ENCODE measurements at regions not wholly inside any gene's neighbourhood (a gene's known extent, or its start where the extent isn't known, plus 50 kb on each side); places are given as distances from the start of the nearest gene placed in this dataset.

DNA sequence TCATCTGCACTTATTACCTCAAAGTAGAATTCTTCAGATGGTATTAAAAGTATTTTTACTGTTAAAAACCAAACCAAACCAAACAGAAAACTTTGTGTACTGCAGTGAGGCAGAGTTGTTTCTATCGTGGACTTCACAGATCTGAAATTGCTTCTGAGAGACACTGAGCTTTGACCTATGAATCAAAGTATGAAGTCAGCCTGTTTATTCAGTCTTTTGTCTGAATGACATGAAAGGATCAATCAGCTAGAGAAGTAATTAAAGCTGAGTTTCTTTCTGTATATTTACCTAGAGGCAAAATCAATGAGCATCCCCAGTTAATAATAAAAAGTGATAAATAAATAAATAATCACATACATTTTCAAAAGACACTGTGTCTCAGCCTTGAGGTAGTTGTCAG, 2121.0 kb downstream of the PCDH7 start:
- POLR2A ChIA-PET = interaction anchor here (0.6 kb wide), 1 partner anchor 18 kb away, joined by 3 read pairs; no protein-coding TSS in a partner anchor
- CTCF ChIA-PET = no interaction called here
- Histone ChIP-seq H3K4me3 (ENCODE audit: low read depth in 2 of 2, low read length in 2 of 2) (no peak overlapping the region), H3K4me1 (ENCODE audit: control insufficient read depth, insufficient read depth, low read length) (no peaks in the 10 kb centered on the region), H3K27me3 (ENCODE audit: control insufficient read depth, insufficient read depth, low read length) (no peaks in the 10 kb centered on the region), H3K9me3 (ENCODE audit: control insufficient read depth, insufficient read depth, low read depth, low read length) (no peaks in the 10 kb centered on the region), H3K36me3 (ENCODE audit: control insufficient read depth, insufficient read depth, low read length) (no peaks in the 10 kb centered on the region), H3K27ac (ENCODE audit: low read length) (no peak overlapping the region)
- BruUV-seq (replicated peaks) = no TSS peak
- in situ Hi-C loops (cut with HindIII; ENCODE audit: low pct_unique_long_range_greater_than_20kb, low sequenced_read_pairs) = no loop called here
- ATAC-seq (no peak), DNase-seq (ENCODE audit: low read depth, low spot score) (no peak)
- TF ChIP-seq, protein P1, sequence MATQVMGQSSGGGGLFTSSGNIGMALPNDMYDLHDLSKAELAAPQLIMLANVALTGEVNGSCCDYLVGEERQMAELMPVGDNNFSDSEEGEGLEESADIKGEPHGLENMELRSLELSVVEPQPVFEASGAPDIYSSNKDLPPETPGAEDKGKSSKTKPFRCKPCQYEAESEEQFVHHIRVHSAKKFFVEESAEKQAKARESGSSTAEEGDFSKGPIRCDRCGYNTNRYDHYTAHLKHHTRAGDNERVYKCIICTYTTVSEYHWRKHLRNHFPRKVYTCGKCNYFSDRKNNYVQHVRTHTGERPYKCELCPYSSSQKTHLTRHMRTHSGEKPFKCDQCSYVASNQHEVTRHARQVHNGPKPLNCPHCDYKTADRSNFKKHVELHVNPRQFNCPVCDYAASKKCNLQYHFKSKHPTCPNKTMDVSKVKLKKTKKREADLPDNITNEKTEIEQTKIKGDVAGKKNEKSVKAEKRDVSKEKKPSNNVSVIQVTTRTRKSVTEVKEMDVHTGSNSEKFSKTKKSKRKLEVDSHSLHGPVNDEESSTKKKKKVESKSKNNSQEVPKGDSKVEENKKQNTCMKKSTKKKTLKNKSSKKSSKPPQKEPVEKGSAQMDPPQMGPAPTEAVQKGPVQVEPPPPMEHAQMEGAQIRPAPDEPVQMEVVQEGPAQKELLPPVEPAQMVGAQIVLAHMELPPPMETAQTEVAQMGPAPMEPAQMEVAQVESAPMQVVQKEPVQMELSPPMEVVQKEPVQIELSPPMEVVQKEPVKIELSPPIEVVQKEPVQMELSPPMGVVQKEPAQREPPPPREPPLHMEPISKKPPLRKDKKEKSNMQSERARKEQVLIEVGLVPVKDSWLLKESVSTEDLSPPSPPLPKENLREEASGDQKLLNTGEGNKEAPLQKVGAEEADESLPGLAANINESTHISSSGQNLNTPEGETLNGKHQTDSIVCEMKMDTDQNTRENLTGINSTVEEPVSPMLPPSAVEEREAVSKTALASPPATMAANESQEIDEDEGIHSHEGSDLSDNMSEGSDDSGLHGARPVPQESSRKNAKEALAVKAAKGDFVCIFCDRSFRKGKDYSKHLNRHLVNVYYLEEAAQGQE (IDR thresholded peaks at IDR 0.05; ENCODE audit: insufficient read depth in 1 of 2, low read depth in 2 of 2, low read length in 1 of 2) = no peak
- intact Hi-C loops (cut with micrococcal nuclease; ENCODE audit: unreplicated experiment) = no loop called here

- TF ChIP-seq TCF7L2 (IDR thresholded peaks at IDR 0.05; ENCODE audit: low read depth, low read length) (no peak), POLR2AphosphoS5 (IDR thresholded peaks at IDR 0.05; ENCODE audit: low read depth, low read length) (no peak), SIN3A (IDR thresholded peaks at IDR 0.05; ENCODE audit: borderline replicate concordance, insufficient read depth, low read depth, low read length) (no peak)
- TF ChIP-seq, protein P1 (IDR thresholded peaks at IDR 0.05; ENCODE audit: insufficient read depth in 1 of 2, low read depth in 2 of 2, low read length in 1 of 2) = peak; percentile 78 to 83
- TF ChIP-seq, protein P2, sequence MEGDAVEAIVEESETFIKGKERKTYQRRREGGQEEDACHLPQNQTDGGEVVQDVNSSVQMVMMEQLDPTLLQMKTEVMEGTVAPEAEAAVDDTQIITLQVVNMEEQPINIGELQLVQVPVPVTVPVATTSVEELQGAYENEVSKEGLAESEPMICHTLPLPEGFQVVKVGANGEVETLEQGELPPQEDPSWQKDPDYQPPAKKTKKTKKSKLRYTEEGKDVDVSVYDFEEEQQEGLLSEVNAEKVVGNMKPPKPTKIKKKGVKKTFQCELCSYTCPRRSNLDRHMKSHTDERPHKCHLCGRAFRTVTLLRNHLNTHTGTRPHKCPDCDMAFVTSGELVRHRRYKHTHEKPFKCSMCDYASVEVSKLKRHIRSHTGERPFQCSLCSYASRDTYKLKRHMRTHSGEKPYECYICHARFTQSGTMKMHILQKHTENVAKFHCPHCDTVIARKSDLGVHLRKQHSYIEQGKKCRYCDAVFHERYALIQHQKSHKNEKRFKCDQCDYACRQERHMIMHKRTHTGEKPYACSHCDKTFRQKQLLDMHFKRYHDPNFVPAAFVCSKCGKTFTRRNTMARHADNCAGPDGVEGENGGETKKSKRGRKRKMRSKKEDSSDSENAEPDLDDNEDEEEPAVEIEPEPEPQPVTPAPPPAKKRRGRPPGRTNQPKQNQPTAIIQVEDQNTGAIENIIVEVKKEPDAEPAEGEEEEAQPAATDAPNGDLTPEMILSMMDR (IDR thresholded peaks at IDR 0.05) = no peak
- Histone ChIP-seq H3K4me3 (ENCODE audit: low read depth in 2 of 2, low read length in 2 of 2) (no peak overlapping the region), H3K4me1 (ENCODE audit: control insufficient read depth, insufficient read depth, low read length) (no peaks in the 10 kb centered on the region), H3K36me3 (ENCODE audit: control insufficient read depth, insufficient read depth, low read length) (no peaks in the 10 kb centered on the region), H3K27me3 (ENCODE audit: control insufficient read depth, insufficient read depth, low read length) (no peaks in the 10 kb centered on the region), H3K27ac (ENCODE audit: low read length) (no peak overlapping the region), H3K9me3 (ENCODE audit: control insufficient read depth, insufficient read depth, low read depth, low read length) (no peaks in the 10 kb centered on the region)
- CTCF ChIA-PET = no interaction called here
- no TSS peak for BruUV-seq (replicated peaks)
- POLR2A ChIA-PET = no interaction called here
- DNase-seq (ENCODE audit: low read depth, low spot score) (no peak), ATAC-seq (no peak)
- intact Hi-C loops (cut with micrococcal nuclease; ENCODE audit: unreplicated experiment) = no loop called here
- in situ Hi-C loops (cut with HindIII; ENCODE audit: low pct_unique_long_range_greater_than_20kb, low sequenced_read_pairs) = no loop called here
These were observed 2127.3 kb downstream of the PCDH7 start for GRCh38 chr4:32847461-32847860.

All from Panc1 (cell line).